ENCODE measurements at regions not wholly inside any gene's neighbourhood (a gene's known extent, or its start where the extent isn't known, plus 50 kb on each side); places are given as distances from the start of the nearest gene placed in this dataset.

- ATAC-seq (ENCODE audit: insufficient read depth, low read depth) (no peak), DNase-seq (no peak)
- Histone ChIP-seq H3K9me3 (ENCODE audit: insufficient read depth, low read length, severe bottlenecking) (no peaks in the 10 kb centered on the region), H3K27ac (ENCODE audit: low read length) (no peak overlapping the region), H3K9ac (ENCODE audit: low read depth, low read length) (no peak overlapping the region), H3K27me3 (ENCODE audit: insufficient read depth, low read length, poor library complexity) (no peaks in the 10 kb centered on the region), H3K79me2 (ENCODE audit: insufficient read depth, low read length) (no peaks in the 10 kb centered on the region), H3K4me2 (ENCODE audit: insufficient read depth, low read length) (no peak overlapping the region), H2AFZ (ENCODE audit: low read depth, low read length) (no peak overlapping the region), H3K4me1 (ENCODE audit: insufficient read depth, low read length) (no peaks in the 10 kb centered on the region), H3K36me3 (ENCODE audit: insufficient read depth, low read length) (no peaks in the 10 kb centered on the region), H3K4me3 (ENCODE audit: low read depth in 1 of 2, low read length in 2 of 2) (no peak overlapping the region), H4K20me1 (ENCODE audit: insufficient read depth, low read length) (no peaks in the 10 kb centered on the region)
- no peak for TF ChIP-seq CTCF (IDR thresholded peaks at IDR 0.05; ENCODE audit: borderline replicate concordance, extremely low read depth, low read length, poor library complexity, severe bottlenecking)
- TF ChIP-seq EZH2 (IDR thresholded peaks at IDR 0.05; ENCODE audit: borderline replicate concordance, low read depth, low read length, severe bottlenecking) = no peak
These were observed 196.9 kb upstream of the NOVA1 start for GRCh38 chr14:26794731-26795130.

- Histone ChIP-seq H3K27ac (ENCODE audit: low read length) (no peak overlapping the region), H3K4me2 (ENCODE audit: insufficient read depth, low read length) (no peak overlapping the region), H3K36me3 (ENCODE audit: insufficient read depth, low read length) (no peaks in the 10 kb centered on the region), H3K79me2 (ENCODE audit: insufficient read depth, low read length) (no peaks in the 10 kb centered on the region), H3K9me3 (ENCODE audit: insufficient read depth, low read length, severe bottlenecking) (no peaks in the 10 kb centered on the region), H4K20me1 (ENCODE audit: insufficient read depth, low read length) (no peaks in the 10 kb centered on the region), H3K4me1 (ENCODE audit: insufficient read depth, low read length) (no peaks in the 10 kb centered on the region), H2AFZ (ENCODE audit: low read depth, low read length) (no peak overlapping the region), H3K4me3 (ENCODE audit: low read depth in 1 of 2, low read length in 2 of 2) (no peak overlapping the region), H3K27me3 (ENCODE audit: insufficient read depth, low read length, poor library complexity) (no peaks in the 10 kb centered on the region), H3K9ac (ENCODE audit: low read depth, low read length) (no peak overlapping the region)
- no peak for TF ChIP-seq CTCF (IDR thresholded peaks at IDR 0.05; ENCODE audit: borderline replicate concordance, extremely low read depth, low read length, poor library complexity, severe bottlenecking)
- no peak for TF ChIP-seq EZH2 (IDR thresholded peaks at IDR 0.05; ENCODE audit: borderline replicate concordance, low read depth, low read length, severe bottlenecking)
- DNase-seq (no peak), ATAC-seq (ENCODE audit: insufficient read depth, low read depth) (no peak)
These were observed 210.6 kb upstream of the NOVA1 start for GRCh38 chr14:26808407-26808806.

- TF ChIP-seq EZH2 (IDR thresholded peaks at IDR 0.05; ENCODE audit: borderline replicate concordance, low read depth, low read length, severe bottlenecking) (no peak), CTCF (IDR thresholded peaks at IDR 0.05; ENCODE audit: borderline replicate concordance, extremely low read depth, low read length, poor library complexity, severe bottlenecking) (no peak)
- no peaks in the 10 kb centered on the region for H3K36me3 ChIP-seq (ENCODE audit: insufficient read depth, low read length)
These were observed 212.8 kb upstream of the NOVA1 start for GRCh38 chr14:26810631-26811030.

GRCh38 chr14:26811756-26812305 is 214.0 kb upstream of the NOVA1 start:
- ATAC-seq (ENCODE audit: insufficient read depth, low read depth) (no peak), DNase-seq (no peak)
- H3K9me3 ChIP-seq (ENCODE audit: insufficient read depth, low read length, severe bottlenecking) = no peaks in the 10 kb centered on the region
- H3K27ac ChIP-seq (ENCODE audit: low read length) = no peak overlapping the region
- no peaks in the 10 kb centered on the region for H4K20me1 ChIP-seq (ENCODE audit: insufficient read depth, low read length)
- no peaks in the 10 kb centered on the region for H3K4me1 ChIP-seq (ENCODE audit: insufficient read depth, low read length)
- H2AFZ ChIP-seq (ENCODE audit: low read depth, low read length) = no peak overlapping the region
- H3K36me3 ChIP-seq (ENCODE audit: insufficient read depth, low read length) = no peaks in the 10 kb centered on the region
- TF ChIP-seq EZH2 (IDR thresholded peaks at IDR 0.05; ENCODE audit: borderline replicate concordance, low read depth, low read length, severe bottlenecking) (no peak), CTCF (IDR thresholded peaks at IDR 0.05; ENCODE audit: borderline replicate concordance, extremely low read depth, low read length, poor library complexity, severe bottlenecking) (no peak)
- no peaks in the 10 kb centered on the region for H3K27me3 ChIP-seq (ENCODE audit: insufficient read depth, low read length, poor library complexity)
- H3K9ac ChIP-seq (ENCODE audit: low read depth, low read length) = no peak overlapping the region
- no peak overlapping the region for H3K4me2 ChIP-seq (ENCODE audit: insufficient read depth, low read length)
- no peaks in the 10 kb centered on the region for H3K79me2 ChIP-seq (ENCODE audit: insufficient read depth, low read length)
- H3K4me3 ChIP-seq (ENCODE audit: low read depth in 1 of 2, low read length in 2 of 2) = no peak overlapping the region

More at GRCh38 chr14:26810631-26811030, 212.8 kb upstream of the NOVA1 start:
- no peak overlapping the region for H3K9ac ChIP-seq (ENCODE audit: low read depth, low read length)
- H4K20me1 ChIP-seq (ENCODE audit: insufficient read depth, low read length) = no peaks in the 10 kb centered on the region
- DNase-seq = no peak
- H3K27me3 ChIP-seq (ENCODE audit: insufficient read depth, low read length, poor library complexity) = no peaks in the 10 kb centered on the region
- no peak overlapping the region for H3K4me2 ChIP-seq (ENCODE audit: insufficient read depth, low read length)
- no peaks in the 10 kb centered on the region for H3K4me1 ChIP-seq (ENCODE audit: insufficient read depth, low read length)
- no peak overlapping the region for H2AFZ ChIP-seq (ENCODE audit: low read depth, low read length)
- H3K79me2 ChIP-seq (ENCODE audit: insufficient read depth, low read length) = no peaks in the 10 kb centered on the region
- H3K4me3 ChIP-seq (ENCODE audit: low read depth in 1 of 2, low read length in 2 of 2) = no peak overlapping the region
- H3K9me3 ChIP-seq (ENCODE audit: insufficient read depth, low read length, severe bottlenecking) = no peaks in the 10 kb centered on the region
- no peak overlapping the region for H3K27ac ChIP-seq (ENCODE audit: low read length)
- ATAC-seq (ENCODE audit: insufficient read depth, low read depth) = no peak
